Esophagus muscularis mucosa (tissue), 3 donors: ENCODE measurements at regions not wholly inside any gene's neighbourhood (a gene's known extent, or its start where the extent isn't known, plus 50 kb on each side); places are given as distances from the start of the nearest gene placed in this dataset.

Experiments
- POLR2A ChIP-seq: fragments of 450-650 bp; IDR thresholded peaks from one replicate; pipeline ENCODE4 v1.6.1; 2017; ENCODE audit warnings: antibody characterized with exemption, moderate library complexity, mild to moderate bottlenecking, low read depth
- POLR2AphosphoS5 ChIP-seq, 2 donors: sonication (generic); formaldehyde crosslinking; IDR thresholded peaks; one replicate each; pipeline ENCODE4 v1.6.1; 2017; ENCODE audit warnings: antibody characterized with exemption in 2 of 2
- TF ChIP-seq, protein P1 (sequence below), 3 experiments: fragments of 200-600 bp in 2 of 3; fragments of 450-650 bp in 1 of 3; sonication (generic) in 2 of 3; IDR thresholded peaks; one replicate each; pipeline ENCODE4 v1.5.1; 2017 to 2019; ENCODE audit warnings: antibody characterized with exemption in 3 of 3, mild to moderate bottlenecking in 2 of 3, moderate library complexity in 1 of 3

- TF ChIP-seq, protein P1, sequence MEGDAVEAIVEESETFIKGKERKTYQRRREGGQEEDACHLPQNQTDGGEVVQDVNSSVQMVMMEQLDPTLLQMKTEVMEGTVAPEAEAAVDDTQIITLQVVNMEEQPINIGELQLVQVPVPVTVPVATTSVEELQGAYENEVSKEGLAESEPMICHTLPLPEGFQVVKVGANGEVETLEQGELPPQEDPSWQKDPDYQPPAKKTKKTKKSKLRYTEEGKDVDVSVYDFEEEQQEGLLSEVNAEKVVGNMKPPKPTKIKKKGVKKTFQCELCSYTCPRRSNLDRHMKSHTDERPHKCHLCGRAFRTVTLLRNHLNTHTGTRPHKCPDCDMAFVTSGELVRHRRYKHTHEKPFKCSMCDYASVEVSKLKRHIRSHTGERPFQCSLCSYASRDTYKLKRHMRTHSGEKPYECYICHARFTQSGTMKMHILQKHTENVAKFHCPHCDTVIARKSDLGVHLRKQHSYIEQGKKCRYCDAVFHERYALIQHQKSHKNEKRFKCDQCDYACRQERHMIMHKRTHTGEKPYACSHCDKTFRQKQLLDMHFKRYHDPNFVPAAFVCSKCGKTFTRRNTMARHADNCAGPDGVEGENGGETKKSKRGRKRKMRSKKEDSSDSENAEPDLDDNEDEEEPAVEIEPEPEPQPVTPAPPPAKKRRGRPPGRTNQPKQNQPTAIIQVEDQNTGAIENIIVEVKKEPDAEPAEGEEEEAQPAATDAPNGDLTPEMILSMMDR (IDR thresholded peaks at IDR 0.05): no peak
- no peak for TF ChIP-seq POLR2AphosphoS5 (IDR thresholded peaks at IDR 0.05)
- no peak for TF ChIP-seq POLR2A
These were observed 1054.2 kb upstream of the CRIM1 start for GRCh38 chr2:35301369-35301768.
